SK-N-SH (cell line): ENCODE measurements at regions not wholly inside any gene's neighbourhood (a gene's known extent, or its start where the extent isn't known, plus 50 kb on each side); places are given as distances from the start of the nearest gene placed in this dataset.

Source experiments
- CTCF ChIP-seq: fragments of 200-600 bp; sonication (generic); IDR thresholded peaks from 2 replicates; pipeline ENCODE4 v1.6.1; 2017; ENCODE audit warnings: antibody characterized with exemption, mild to moderate bottlenecking, moderate library complexity
- ELF1 ChIP-seq: IDR thresholded peaks from 2 replicates; pipeline ENCODE4 v1.4.0; 2012
- EP300 ChIP-seq, 2 experiments: IDR thresholded peaks; 2 replicates each; pipeline versions ENCODE4 v1.4.0 to v1.6.1; 2012; ENCODE audit warnings: borderline replicate concordance in 1 of 2, low read depth in 1 of 2, low read length in 1 of 2
- GABPA ChIP-seq: IDR thresholded peaks from 2 replicates; pipeline ENCODE4 v1.4.0; 2012; ENCODE audit warnings: low read depth, mild to moderate bottlenecking
- JUND ChIP-seq: IDR thresholded peaks from 2 replicates; pipeline ENCODE4 v1.4.0; 2012
- MAX ChIP-seq: IDR thresholded peaks from 2 replicates; pipeline ENCODE4 v1.4.0; 2012; ENCODE audit warnings: low read depth
- POLR2AphosphoS5 ChIP-seq: IDR thresholded peaks from 2 replicates; pipeline ENCODE4 v1.6.1; 2012; ENCODE audit warnings: low read depth, low read length
- REST ChIP-seq: IDR thresholded peaks from 2 replicates; pipeline ENCODE4 v1.6.1; 2012; ENCODE audit warnings: mild to moderate bottlenecking, low read depth, low read length, moderate library complexity
- RFX5 ChIP-seq: IDR thresholded peaks from 2 replicates; pipeline ENCODE4 v1.6.1; 2012; ENCODE audit warnings: mild to moderate bottlenecking, improper control_type of control experiment, low read length
- SIN3A ChIP-seq: IDR thresholded peaks from 2 replicates; pipeline ENCODE4 v1.6.1; 2012; ENCODE audit warnings: low read depth, mild to moderate bottlenecking, low read length, moderate library complexity, borderline replicate concordance
- TCF12 ChIP-seq: IDR thresholded peaks from 2 replicates; pipeline ENCODE4 v1.4.0; 2012
- TEAD4 ChIP-seq: IDR thresholded peaks from 2 replicates; pipeline ENCODE4 v1.4.0; 2012; ENCODE audit warnings: mild to moderate bottlenecking, borderline replicate concordance; ENCODE audit not compliant: insufficient read depth
- USF2 ChIP-seq: fragments of 150-350 bp; IDR thresholded peaks from 2 replicates; pipeline ENCODE4 v1.6.1; 2017; ENCODE audit warnings: antibody characterized with exemption, low read length, low read depth, borderline replicate concordance
- YY1 ChIP-seq: IDR thresholded peaks from 2 replicates; pipeline ENCODE4 v1.4.0; 2012; ENCODE audit warnings: low read depth, mild to moderate bottlenecking

GRCh38 chr13:106403280-106403679, 132.2 kb downstream of the EFNB2 start:
- TF ChIP-seq RFX5 (no peak), CTCF (no peak), SIN3A (no peak), JUND (no peak), ELF1 (no peak), POLR2AphosphoS5 (no peak), REST (no peak), MAX (no peak), GABPA (no peak), EP300 (IDR thresholded peaks at IDR 0.05; ENCODE audit: borderline replicate concordance in 1 of 2, low read depth in 1 of 2, low read length in 1 of 2) (no peak), USF2 (no peak), YY1 (no peak), TEAD4 (no peak), TCF12 (no peak)
